Activated CD8-positive, alpha-beta memory T cell treated with anti-CD3 and anti-CD28 coated beads, Interleukin-2, amount 50 U/mL, for 4 hours (primary cell): ENCODE measurements at regions not wholly inside any gene's neighbourhood (a gene's known extent, or its start where the extent isn't known, plus 50 kb on each side); places are given as distances from the start of the nearest gene placed in this dataset.
"Not testable (repeated sequence)": the region's sequence is repeated elsewhere in the genome, so short reads cannot be mapped to it uniquely, and the experiment has no call there.

Experiments
- DNase-seq: peaks from one replicate; pipeline ENCODE4 v3.0.0-alpha.2; 2020

GRCh38 chr12:131425112-131426075, 285.5 kb upstream of the SFSWAP start:
- DNase-seq, result no peak

- no peak for DNase-seq
Measured at GRCh38 chr12:131428091-131428685, 282.7 kb upstream of the SFSWAP start.

- not testable (repeated sequence) for DNase-seq
Measured at GRCh38 chr12:131429221-131429620, 281.7 kb upstream of the SFSWAP start.

- not testable (repeated sequence) for DNase-seq
Measured at GRCh38 chr12:131429697-131430096, 281.2 kb upstream of the SFSWAP start.

- DNase-seq, result no peak
Measured at GRCh38 chr12:131430158-131430742, 280.6 kb upstream of the SFSWAP start.

- DNase-seq, result not testable (repeated sequence)
Measured at GRCh38 chr12:131431126-131431655, 279.7 kb upstream of the SFSWAP start.

GRCh38 chr12:131432532-131433260, 278.2 kb upstream of the SFSWAP start:
- DNase-seq, result no peak

GRCh38 chr12:131434208-131435125, 276.4 kb upstream of the SFSWAP start:
- no peak for DNase-seq

- DNase-seq, result no peak
Measured at GRCh38 chr12:131436922-131437705, 273.8 kb upstream of the SFSWAP start.

GRCh38 chr12:131437706-131438492, 273.0 kb upstream of the SFSWAP start:
- no peak for DNase-seq

GRCh38 chr12:131438493-131438835, 272.4 kb upstream of the SFSWAP start:
- DNase-seq, result not testable (repeated sequence)

GRCh38 chr12:131438881-131439280, 272.0 kb upstream of the SFSWAP start:
- DNase-seq, result no peak

- not testable (repeated sequence) for DNase-seq
Measured at GRCh38 chr12:131439752-131440151, 271.1 kb upstream of the SFSWAP start.

- not testable (repeated sequence) for DNase-seq
Measured at GRCh38 chr12:131440209-131441059, 270.5 kb upstream of the SFSWAP start.

GRCh38 chr12:131441060-131441396, 269.9 kb upstream of the SFSWAP start:
- no peak for DNase-seq

GRCh38 chr12:131441638-131442336, 269.1 kb upstream of the SFSWAP start:
- DNase-seq, result no peak

GRCh38 chr12:131442337-131442918, 268.5 kb upstream of the SFSWAP start:
- no peak for DNase-seq
